ENCODE measurements at regions not wholly inside any gene's neighbourhood (a gene's known extent, or its start where the extent isn't known, plus 50 kb on each side); places are given as distances from the start of the nearest gene placed in this dataset.
"Not testable (repeated sequence)": the region's sequence is repeated elsewhere in the genome, so short reads cannot be mapped to it uniquely, and the experiment has no call there.

- Histone ChIP-seq H3K27ac (no peak overlapping the region), H3K4me3 (no peak overlapping the region), H3K36me3 (no peaks in the 10 kb centered on the region), H3K9me3 (no peaks in the 10 kb centered on the region), H3K4me1 (no peaks in the 10 kb centered on the region), H3K27me3 (no peaks in the 10 kb centered on the region)
- intact Hi-C loops (cut with DNase I; ENCODE audit: low total_unique reads): no loop called here
- TF ChIP-seq EP300 (IDR thresholded peaks at IDR 0.05) (no peak), CTCF (IDR thresholded peaks at IDR 0.05) (no peak), POLR2AphosphoS5 (IDR thresholded peaks at IDR 0.05) (no peak), POLR2A (IDR thresholded peaks at IDR 0.05) (no peak)
- WGBS, 5 donors: 67 to 74% (median 70%) methylated on average over 3 of the region's 3 CpGs
- no peak for DNase-seq
Measured at GRCh38 chr3:26145769-26146168, 355.9 kb downstream of the OXSM start.

DNA sequence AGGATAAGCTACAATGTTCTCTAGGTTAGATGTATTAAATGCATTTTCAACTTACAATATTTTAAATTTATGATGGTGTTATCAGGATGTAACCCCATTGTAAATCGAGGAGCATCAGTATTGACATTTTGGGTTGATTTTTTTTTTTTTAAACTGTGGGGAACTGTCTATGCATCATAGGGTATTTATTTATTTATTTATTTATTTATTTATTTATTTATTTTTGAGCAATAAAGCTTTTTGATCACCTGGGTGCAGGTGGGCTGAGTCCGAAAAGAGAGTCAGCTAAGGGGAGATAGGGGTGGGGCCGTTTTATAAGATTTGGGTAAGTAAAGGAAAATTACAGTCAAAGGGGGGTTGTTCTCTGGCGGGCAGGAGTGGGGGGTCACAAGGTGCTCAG, 367.5 kb downstream of the OXSM start:
- DNase-seq; intact Hi-C loops (cut with DNase I; ENCODE audit: low total_unique reads); H3K9me3 ChIP-seq; H3K27ac ChIP-seq; H3K36me3 ChIP-seq; H3K4me1 ChIP-seq; H3K27me3 ChIP-seq; H3K4me3 ChIP-seq: not testable (repeated sequence)
- 90 to 97% (median 96%) methylated on average over 4 of the region's 4 CpGs for WGBS, 5 donors

DNA sequence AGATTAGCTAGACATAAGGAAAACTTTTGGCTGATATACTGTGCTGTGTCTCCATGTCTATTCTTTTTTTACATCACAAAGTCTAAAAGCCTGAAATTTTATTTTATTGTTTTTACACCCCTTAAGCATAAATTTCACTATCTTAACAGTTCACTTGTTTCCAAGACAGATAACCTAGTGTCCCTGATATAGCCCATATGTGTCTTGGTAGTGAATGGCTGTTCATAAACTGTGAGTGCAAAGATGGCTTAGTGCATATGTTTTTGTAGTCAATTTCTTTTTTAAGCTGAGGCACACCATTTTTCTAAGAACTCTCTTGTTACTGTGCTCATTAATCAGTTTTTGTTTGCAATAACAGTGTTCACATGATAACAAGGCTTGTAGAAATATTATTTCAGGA, 381.1 kb downstream of the OXSM start:
- Histone ChIP-seq H3K4me3 (no peak overlapping the region), H3K27me3 (no peaks in the 10 kb centered on the region), H3K4me1 (no peaks in the 10 kb centered on the region), H3K9me3 (peaks cover 0 to 13% (median 3%) of the 10 kb centered on the region in 4 donors), H3K27ac (no peak overlapping the region), H3K36me3 (no peaks in the 10 kb centered on the region)
- peak in 1 of 2 donors; percentile 34 for DNase-seq
- TF ChIP-seq EP300 (IDR thresholded peaks at IDR 0.05) (no peak), POLR2AphosphoS5 (IDR thresholded peaks at IDR 0.05) (no peak), CTCF (IDR thresholded peaks at IDR 0.05) (no peak), POLR2A (IDR thresholded peaks at IDR 0.05) (no peak)
- intact Hi-C loops (cut with DNase I; ENCODE audit: low total_unique reads): no loop called here

GRCh38 chr3:26191556-26191955, 401.7 kb downstream of the OXSM start:
- Histone ChIP-seq H3K36me3 (no peaks in the 10 kb centered on the region), H3K27me3 (no peaks in the 10 kb centered on the region), H3K4me1 (no peaks in the 10 kb centered on the region), H3K4me3 (no peak overlapping the region), H3K9me3 (peaks cover 0 to 12% (median 2%) of the 10 kb centered on the region in 4 donors), H3K27ac (no peak overlapping the region)
- no peak for DNase-seq
- TF ChIP-seq EP300 (IDR thresholded peaks at IDR 0.05) (no peak), POLR2AphosphoS5 (IDR thresholded peaks at IDR 0.05) (no peak), POLR2A (IDR thresholded peaks at IDR 0.05) (no peak), CTCF (IDR thresholded peaks at IDR 0.05) (no peak)
- 82 to 93% (median 90%) methylated on average over 1 of the region's 1 CpG for WGBS, 5 donors
- intact Hi-C loops (cut with DNase I; ENCODE audit: low total_unique reads): no loop called here

DNA sequence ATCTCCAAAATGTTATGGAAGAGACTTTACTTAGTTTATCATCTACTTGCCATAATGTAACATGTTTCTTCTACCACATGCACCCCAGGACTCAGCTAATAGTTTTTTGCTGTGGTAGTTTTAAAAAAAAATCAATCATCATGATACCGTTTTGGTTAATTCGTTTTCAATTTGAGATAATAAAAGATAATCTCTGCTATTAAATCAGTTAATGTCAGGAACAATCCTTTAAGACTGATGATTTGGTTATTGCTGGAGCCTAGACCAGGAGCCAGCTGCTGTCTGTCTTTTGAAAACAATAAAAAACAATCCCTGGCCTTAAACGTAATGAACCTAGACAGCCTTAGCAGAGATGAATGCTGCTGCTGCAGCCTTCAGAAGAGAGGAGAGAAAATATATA, 403.7 kb downstream of the OXSM start:
- TF ChIP-seq CTCF (IDR thresholded peaks at IDR 0.05) (no peak), POLR2AphosphoS5 (IDR thresholded peaks at IDR 0.05) (no peak), EP300 (IDR thresholded peaks at IDR 0.05) (no peak), POLR2A (IDR thresholded peaks at IDR 0.05) (no peak)
- no peak overlapping the region for H3K27ac ChIP-seq
- DNase-seq: no peak
- no peaks in the 10 kb centered on the region for H3K36me3 ChIP-seq
- no peaks in the 10 kb centered on the region for H3K27me3 ChIP-seq
- no peaks in the 10 kb centered on the region for H3K4me1 ChIP-seq
- WGBS, 5 donors: 54 to 75% (median 71%) methylated on average over 3 of the region's 3 CpGs
- H3K9me3 ChIP-seq: peaks cover 0 to 12% (median 2%) of the 10 kb centered on the region in 4 donors
- intact Hi-C loops (cut with DNase I; ENCODE audit: low total_unique reads): no loop called here
- H3K4me3 ChIP-seq: no peak overlapping the region

All from stomach (tissue), 8 donors.